NCI-H187 treated with DMSO at 0.1 percent for 48 hours (cell line): ENCODE measurements at regions not wholly inside any gene's neighbourhood (a gene's known extent, or its start where the extent isn't known, plus 50 kb on each side); places are given as distances from the start of the nearest gene placed in this dataset.

Experiments used
- DNase-seq: peaks from one replicate; lab custom pipeline; 2025; lab: John Stamatoyannopoulos, UW

GRCh38 chr7:13139436-13139835 lies 452.0 kb downstream of the ARL4A start:
- DNase-seq, result no peak

- no peak for DNase-seq
These were observed 457.2 kb downstream of the ARL4A start for GRCh38 chr7:13144673-13145072.

- DNase-seq, result no peak
These were observed 461.1 kb downstream of the ARL4A start for GRCh38 chr7:13148548-13148947.

- DNase-seq, result no peak
These were observed 464.5 kb downstream of the ARL4A start for GRCh38 chr7:13151978-13152377.

GRCh38 chr7:13152755-13153154 lies 465.3 kb downstream of the ARL4A start:
- DNase-seq, result no peak

GRCh38 chr7:13153266-13153665 lies 465.8 kb downstream of the ARL4A start:
- no peak for DNase-seq

- DNase-seq, result no peak
These were observed 466.3 kb downstream of the ARL4A start for GRCh38 chr7:13153742-13154141.

- DNase-seq, result peak; percentile 50
These were observed 467.8 kb downstream of the ARL4A start for GRCh38 chr7:13155188-13155587.

- DNase-seq, result no peak
These were observed 471.6 kb downstream of the ARL4A start for GRCh38 chr7:13159003-13159402.

GRCh38 chr7:13159467-13160184 lies 472.2 kb downstream of the ARL4A start:
- DNase-seq, result no peak

- no peak for DNase-seq
These were observed 473.7 kb downstream of the ARL4A start for GRCh38 chr7:13161125-13161524.

- no peak for DNase-seq
These were observed 478.4 kb downstream of the ARL4A start for GRCh38 chr7:13165854-13166253.

- no peak for DNase-seq
These were observed 479.4 kb downstream of the ARL4A start for GRCh38 chr7:13166801-13167200.

GRCh38 chr7:13169356-13169755 lies 481.9 kb downstream of the ARL4A start:
- no peak for DNase-seq

- no peak for DNase-seq
These were observed 487.6 kb downstream of the ARL4A start for GRCh38 chr7:13174991-13175390.

GRCh38 chr7:13179011-13179582 lies 491.7 kb downstream of the ARL4A start:
- DNase-seq, result peak; percentile 14

GRCh38 chr7:13179775-13180523 lies 492.5 kb downstream of the ARL4A start:
- DNase-seq, result no peak

GRCh38 chr7:13181216-13181615 lies 493.8 kb downstream of the ARL4A start:
- DNase-seq, result peak; percentile 78

- DNase-seq, result no peak
These were observed 497.7 kb downstream of the ARL4A start for GRCh38 chr7:13185139-13185538.

- DNase-seq, result no peak
These were observed 500.9 kb downstream of the ARL4A start for GRCh38 chr7:13188236-13188805.

GRCh38 chr7:13188922-13189321 lies 501.5 kb downstream of the ARL4A start:
- no peak for DNase-seq

GRCh38 chr7:13189668-13190067 lies 502.2 kb downstream of the ARL4A start:
- no peak for DNase-seq

- no peak for DNase-seq
These were observed 510.1 kb downstream of the ARL4A start for GRCh38 chr7:13197501-13197900.
